ENCODE measurements at regions not wholly inside any gene's neighbourhood (a gene's known extent, or its start where the extent isn't known, plus 50 kb on each side); places are given as distances from the start of the nearest gene placed in this dataset.

- Histone ChIP-seq H3K9me3 (no peaks in the 10 kb centered on the region), H3K27ac (ENCODE audit: low read depth in 2 of 2, low read length in 1 of 2) (no peak overlapping the region), H4K20me1 (ENCODE audit: insufficient read depth) (no peaks in the 10 kb centered on the region), H3K9me2 (no peaks in the 10 kb centered on the region), H3K4me2 (no peak overlapping the region), H3K27me3 (ENCODE audit: insufficient read depth) (no peaks in the 10 kb centered on the region), H3K9ac (no peak overlapping the region), H3K79me2 (ENCODE audit: insufficient read depth) (no peaks in the 10 kb centered on the region), H3K4me3 (ENCODE audit: low read depth in 2 of 2, low read length in 1 of 2) (no peak overlapping the region), H2AFZ (ENCODE audit: low read depth) (no peak overlapping the region), H3F3A (replicated peaks; ENCODE audit: insufficient read depth) (no peaks in the 10 kb centered on the region), H3K36me3 (replicated peaks in 1 of 2; ENCODE audit: control insufficient read depth in 1 of 2, insufficient read depth in 2 of 2, low read length in 1 of 2) (no peaks in the 10 kb centered on the region), H3K4me1 (ENCODE audit: control insufficient read depth in 1 of 2, insufficient read depth in 2 of 2, low read depth in 1 of 2, low read length in 1 of 2) (no peaks in the 10 kb centered on the region)
- ChIA-PET POLR2A (no interaction called here), CTCF (no interaction called here)
- DNase-seq: no peak
- 11% methylated on average over 1 of the region's 1 CpG for WGBS (ENCODE audit: low lambda C conversion rate)
- no peak for TF ChIP-seq PBX3 (IDR thresholded peaks at IDR 0.05)
- no peak for TF ChIP-seq RFX5 (IDR thresholded peaks at IDR 0.05; ENCODE audit: low read length)
- TF ChIP-seq FOSL2 (IDR thresholded peaks at IDR 0.05; ENCODE audit: borderline replicate concordance, low read depth): no peak
- TF ChIP-seq RAD21 (IDR thresholded peaks at IDR 0.05; ENCODE audit: low read length): no peak
- no peak for TF ChIP-seq POLR2AphosphoS5 (IDR thresholded peaks at IDR 0.05; ENCODE audit: low read depth, low read length)
- no peak for TF ChIP-seq RXRA (IDR thresholded peaks at IDR 0.05; ENCODE audit: borderline replicate concordance, low read depth)
- TF ChIP-seq JUND (IDR thresholded peaks at IDR 0.05): no peak
- TF ChIP-seq IRF3 (IDR thresholded peaks at IDR 0.05; ENCODE audit: low read depth, low read length): no peak
- no peak for TF ChIP-seq SMC3 (IDR thresholded peaks at IDR 0.05; ENCODE audit: low read depth, low read length)
- no peak for TF ChIP-seq ELF1 (IDR thresholded peaks at IDR 0.05)
- no peak for TF ChIP-seq ZBTB33 (IDR thresholded peaks at IDR 0.05; ENCODE audit: borderline replicate concordance, low read depth)
- TF ChIP-seq YY1 (IDR thresholded peaks at IDR 0.05; ENCODE audit: low read depth): no peak
- TF ChIP-seq USF2 (IDR thresholded peaks at IDR 0.05; ENCODE audit: borderline replicate concordance, low read depth, low read length): no peak
- TF ChIP-seq CTCF (IDR thresholded peaks at IDR 0.05): no peak
- no peak for TF ChIP-seq RCOR1 (IDR thresholded peaks at IDR 0.05; ENCODE audit: low read length)
These were observed 441.6 kb upstream of the FBXO33 start for GRCh38 chr14:39873791-39874190.
